ENCODE measurements at regions not wholly inside any gene's neighbourhood (a gene's known extent, or its start where the extent isn't known, plus 50 kb on each side); places are given as distances from the start of the nearest gene placed in this dataset.

DNA sequence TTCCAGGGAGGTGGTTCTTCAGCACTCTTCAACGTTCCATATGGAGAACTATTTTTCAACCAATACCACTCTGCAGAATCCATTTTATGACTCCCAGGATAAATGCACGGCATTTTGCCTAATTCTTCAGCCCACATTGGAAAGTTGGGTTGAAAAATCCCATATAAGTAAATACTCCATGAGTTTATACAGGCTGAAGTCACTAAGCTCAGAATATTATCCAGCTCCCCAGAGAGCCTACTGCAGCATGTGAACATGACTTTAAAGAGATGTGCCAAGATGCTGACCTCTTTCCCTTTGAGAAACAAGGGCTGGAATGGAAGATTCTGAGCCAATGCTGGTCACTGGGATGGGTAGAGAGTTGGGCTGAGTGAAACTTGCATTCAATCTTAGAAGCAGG lies 111.9 kb upstream of the SLIT3 start:
- TF ChIP-seq, protein P1, sequence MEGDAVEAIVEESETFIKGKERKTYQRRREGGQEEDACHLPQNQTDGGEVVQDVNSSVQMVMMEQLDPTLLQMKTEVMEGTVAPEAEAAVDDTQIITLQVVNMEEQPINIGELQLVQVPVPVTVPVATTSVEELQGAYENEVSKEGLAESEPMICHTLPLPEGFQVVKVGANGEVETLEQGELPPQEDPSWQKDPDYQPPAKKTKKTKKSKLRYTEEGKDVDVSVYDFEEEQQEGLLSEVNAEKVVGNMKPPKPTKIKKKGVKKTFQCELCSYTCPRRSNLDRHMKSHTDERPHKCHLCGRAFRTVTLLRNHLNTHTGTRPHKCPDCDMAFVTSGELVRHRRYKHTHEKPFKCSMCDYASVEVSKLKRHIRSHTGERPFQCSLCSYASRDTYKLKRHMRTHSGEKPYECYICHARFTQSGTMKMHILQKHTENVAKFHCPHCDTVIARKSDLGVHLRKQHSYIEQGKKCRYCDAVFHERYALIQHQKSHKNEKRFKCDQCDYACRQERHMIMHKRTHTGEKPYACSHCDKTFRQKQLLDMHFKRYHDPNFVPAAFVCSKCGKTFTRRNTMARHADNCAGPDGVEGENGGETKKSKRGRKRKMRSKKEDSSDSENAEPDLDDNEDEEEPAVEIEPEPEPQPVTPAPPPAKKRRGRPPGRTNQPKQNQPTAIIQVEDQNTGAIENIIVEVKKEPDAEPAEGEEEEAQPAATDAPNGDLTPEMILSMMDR (IDR thresholded peaks at IDR 0.05), result no peak
- TF ChIP-seq EZH2 (IDR thresholded peaks at IDR 0.05; ENCODE audit: borderline replicate concordance, insufficient read depth, low read depth, low read length, poor library complexity, severe bottlenecking), result no peak

Measured in B cell (primary cell).